ENCODE measurements at regions not wholly inside any gene's neighbourhood (a gene's known extent, or its start where the extent isn't known, plus 50 kb on each side); places are given as distances from the start of the nearest gene placed in this dataset.

GRCh38 chr2:23171108-23171507 is 213.9 kb upstream of the KLHL29 start:
- DNase-seq (ENCODE audit: extremely low read depth, insufficient read length): no peak
- H3K4me3 ChIP-seq (replicated peaks; ENCODE audit: low read depth, low read length): no peak overlapping the region
- H3K27me3 ChIP-seq (replicated peaks; ENCODE audit: control insufficient read depth, insufficient read depth, low read length): no peaks in the 10 kb centered on the region
- no peak for TF ChIP-seq CTCF (IDR thresholded peaks at IDR 0.05; ENCODE audit: insufficient read depth, low read length, poor library complexity, severe bottlenecking)
- H3K36me3 ChIP-seq (ENCODE audit: control insufficient read depth, insufficient read depth, low read length): no peaks in the 10 kb centered on the region

GRCh38 chr2:23178396-23178795 is 206.6 kb upstream of the KLHL29 start:
- no peaks in the 10 kb centered on the region for H3K27me3 ChIP-seq (replicated peaks; ENCODE audit: control insufficient read depth, insufficient read depth, low read length)
- H3K4me3 ChIP-seq (replicated peaks; ENCODE audit: low read depth, low read length): no peak overlapping the region
- no peak for DNase-seq (ENCODE audit: extremely low read depth, insufficient read length)
- H3K36me3 ChIP-seq (ENCODE audit: control insufficient read depth, insufficient read depth, low read length): no peaks in the 10 kb centered on the region
- TF ChIP-seq CTCF (IDR thresholded peaks at IDR 0.05; ENCODE audit: insufficient read depth, low read length, poor library complexity, severe bottlenecking): no peak

- Histone ChIP-seq H3K36me3 (ENCODE audit: control insufficient read depth, insufficient read depth, low read length) (no peaks in the 10 kb centered on the region), H3K4me3 (replicated peaks; ENCODE audit: low read depth, low read length) (no peak overlapping the region)
- no peak for DNase-seq (ENCODE audit: extremely low read depth, insufficient read length)
Measured at GRCh38 chr2:23183733-23184132, 201.2 kb upstream of the KLHL29 start.

GRCh38 chr2:23198316-23199114 is 186.5 kb upstream of the KLHL29 start:
- no peak for TF ChIP-seq CTCF (IDR thresholded peaks at IDR 0.05; ENCODE audit: insufficient read depth, low read length, poor library complexity, severe bottlenecking)
- Histone ChIP-seq H3K27me3 (replicated peaks; ENCODE audit: control insufficient read depth, insufficient read depth, low read length) (no peaks in the 10 kb centered on the region; the same call in 1 of the 2 replicates), H3K4me3 (replicated peaks; ENCODE audit: low read depth, low read length) (no peak overlapping the region), H3K36me3 (ENCODE audit: control insufficient read depth, insufficient read depth, low read length) (no peaks in the 10 kb centered on the region)
- no peak for DNase-seq (ENCODE audit: extremely low read depth, insufficient read length)

More at GRCh38 chr2:23183733-23184132, 201.2 kb upstream of the KLHL29 start:
- TF ChIP-seq CTCF (IDR thresholded peaks at IDR 0.05; ENCODE audit: insufficient read depth, low read length, poor library complexity, severe bottlenecking): no peak
- H3K27me3 ChIP-seq (replicated peaks; ENCODE audit: control insufficient read depth, insufficient read depth, low read length): no peaks in the 10 kb centered on the region

GRCh38 chr2:23199115-23199918 is 185.7 kb upstream of the KLHL29 start:
- H3K27me3 ChIP-seq (replicated peaks; ENCODE audit: control insufficient read depth, insufficient read depth, low read length): no peaks in the 10 kb centered on the region; the same call in 1 of the 2 replicates
- peak; percentile 85 for TF ChIP-seq CTCF (IDR thresholded peaks at IDR 0.05; ENCODE audit: insufficient read depth, low read length, poor library complexity, severe bottlenecking)
- H3K36me3 ChIP-seq (ENCODE audit: control insufficient read depth, insufficient read depth, low read length): no peaks in the 10 kb centered on the region
- no peak overlapping the region for H3K4me3 ChIP-seq (replicated peaks; ENCODE audit: low read depth, low read length)
- no peak for DNase-seq (ENCODE audit: extremely low read depth, insufficient read length)
